ENCODE measurements at regions not wholly inside any gene's neighbourhood (a gene's known extent, or its start where the extent isn't known, plus 50 kb on each side); places are given as distances from the start of the nearest gene placed in this dataset.
"Not testable (repeated sequence)": the region's sequence is repeated elsewhere in the genome, so short reads cannot be mapped to it uniquely, and the experiment has no call there.

DNA sequence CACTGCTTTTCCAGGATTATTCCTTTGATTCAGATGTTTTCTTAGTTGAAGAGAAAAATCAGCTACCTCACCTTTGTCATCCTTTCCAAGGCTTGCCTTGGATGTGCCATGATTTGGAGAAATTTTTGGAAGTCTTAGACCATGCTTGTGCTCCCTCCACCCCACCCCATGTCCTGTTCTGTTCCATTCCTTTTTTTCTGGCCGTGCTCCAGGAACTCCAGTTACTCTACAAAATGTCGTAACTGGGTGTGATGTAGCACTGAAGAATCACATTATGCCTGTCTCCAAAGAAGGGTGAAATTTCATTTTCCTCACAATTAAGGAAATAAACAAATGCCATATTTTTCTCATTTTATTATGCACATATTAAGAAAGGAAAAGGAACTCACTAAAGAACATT lies 217.8 kb upstream of the ZRANB2 start:
- H3K27me3 ChIP-seq: no peaks in the 10 kb centered on the region
- no peaks in the 10 kb centered on the region for H3K36me3 ChIP-seq
- ATAC-seq (no peak), DNase-seq (no peak), FAIRE-seq (no peak)
- H3K4me3 ChIP-seq: no peak overlapping the region
- no peaks in the 10 kb centered on the region for H3K9me3 ChIP-seq
- H3K27ac ChIP-seq: no peak overlapping the region
- peaks cover 0 to 3% (median 0%) of the 10 kb centered on the region in 3 donors for H3K4me1 ChIP-seq
- TF ChIP-seq, protein P1, sequence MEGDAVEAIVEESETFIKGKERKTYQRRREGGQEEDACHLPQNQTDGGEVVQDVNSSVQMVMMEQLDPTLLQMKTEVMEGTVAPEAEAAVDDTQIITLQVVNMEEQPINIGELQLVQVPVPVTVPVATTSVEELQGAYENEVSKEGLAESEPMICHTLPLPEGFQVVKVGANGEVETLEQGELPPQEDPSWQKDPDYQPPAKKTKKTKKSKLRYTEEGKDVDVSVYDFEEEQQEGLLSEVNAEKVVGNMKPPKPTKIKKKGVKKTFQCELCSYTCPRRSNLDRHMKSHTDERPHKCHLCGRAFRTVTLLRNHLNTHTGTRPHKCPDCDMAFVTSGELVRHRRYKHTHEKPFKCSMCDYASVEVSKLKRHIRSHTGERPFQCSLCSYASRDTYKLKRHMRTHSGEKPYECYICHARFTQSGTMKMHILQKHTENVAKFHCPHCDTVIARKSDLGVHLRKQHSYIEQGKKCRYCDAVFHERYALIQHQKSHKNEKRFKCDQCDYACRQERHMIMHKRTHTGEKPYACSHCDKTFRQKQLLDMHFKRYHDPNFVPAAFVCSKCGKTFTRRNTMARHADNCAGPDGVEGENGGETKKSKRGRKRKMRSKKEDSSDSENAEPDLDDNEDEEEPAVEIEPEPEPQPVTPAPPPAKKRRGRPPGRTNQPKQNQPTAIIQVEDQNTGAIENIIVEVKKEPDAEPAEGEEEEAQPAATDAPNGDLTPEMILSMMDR (IDR thresholded peaks at IDR 0.05): no peak
- 65 to 71% methylated on average over 2 of the region's 2 CpGs for WGBS, 2 donors
- intact Hi-C loops (cut with DNase I): no loop called here

DNA sequence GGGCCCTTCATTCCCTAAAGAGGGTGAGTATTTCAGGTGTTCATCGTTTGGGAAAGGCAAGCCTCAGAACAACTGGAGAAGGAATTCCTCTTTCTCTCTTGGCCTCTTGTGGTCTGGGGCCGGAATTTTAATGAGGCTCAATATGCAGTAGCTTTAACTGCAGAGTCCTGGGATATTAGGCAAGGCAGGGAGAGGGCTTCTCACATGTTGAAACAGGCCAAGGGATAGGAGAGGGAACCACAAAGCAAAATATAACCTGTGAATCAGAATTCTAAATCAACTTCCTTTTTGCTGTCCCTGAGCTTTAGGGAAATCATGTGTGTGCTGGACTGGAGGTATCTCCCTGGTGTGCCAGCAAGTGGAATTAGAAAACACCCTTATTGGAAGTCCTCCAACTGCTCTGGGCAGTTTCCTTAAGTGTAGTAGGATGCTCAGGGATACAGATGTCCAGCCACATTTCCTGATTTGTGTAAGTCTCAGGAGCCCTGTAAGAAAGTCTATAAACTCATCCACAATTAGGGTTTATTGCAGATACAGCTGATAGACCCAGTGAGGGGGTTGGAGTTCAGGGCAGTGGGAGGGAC lies 215.8 kb upstream of the ZRANB2 start:
- Histone ChIP-seq H3K9me3 (no peaks in the 10 kb centered on the region), H3K36me3 (no peaks in the 10 kb centered on the region), H3K4me3 (no peak overlapping the region), H3K4me1 (no peaks in the 10 kb centered on the region), H3K27me3 (no peaks in the 10 kb centered on the region), H3K27ac (no peak overlapping the region)
- WGBS, 2 donors: 58 to 59% methylated on average over 2 of the region's 2 CpGs
- FAIRE-seq (no peak), ATAC-seq (no peak), DNase-seq (no peak)
- TF ChIP-seq, protein P1 (IDR thresholded peaks at IDR 0.05): no peak
- intact Hi-C loops (cut with DNase I): no loop called here

DNA sequence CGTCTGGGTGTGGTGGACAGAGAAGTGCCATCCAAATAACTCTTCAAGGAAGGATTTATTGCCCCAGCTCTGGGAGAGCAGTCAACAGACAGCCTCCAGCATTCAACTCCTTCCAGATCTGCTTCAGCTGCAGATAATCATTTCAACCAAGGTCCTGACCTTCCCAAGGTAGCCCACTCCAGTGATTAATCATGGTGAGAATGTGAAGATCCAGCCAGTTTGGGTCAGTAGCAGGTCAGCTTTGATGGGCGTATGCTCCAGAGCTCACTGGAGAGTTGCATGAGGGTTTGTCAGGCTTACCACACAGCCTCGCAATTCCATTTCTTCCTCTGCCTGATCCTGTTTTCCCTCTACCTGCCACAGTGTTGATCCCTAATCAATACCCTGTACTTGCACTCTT lies 214.5 kb upstream of the ZRANB2 start:
- H3K4me3 ChIP-seq: no peak overlapping the region
- FAIRE-seq: no peak
- no peak for ATAC-seq

DNA sequence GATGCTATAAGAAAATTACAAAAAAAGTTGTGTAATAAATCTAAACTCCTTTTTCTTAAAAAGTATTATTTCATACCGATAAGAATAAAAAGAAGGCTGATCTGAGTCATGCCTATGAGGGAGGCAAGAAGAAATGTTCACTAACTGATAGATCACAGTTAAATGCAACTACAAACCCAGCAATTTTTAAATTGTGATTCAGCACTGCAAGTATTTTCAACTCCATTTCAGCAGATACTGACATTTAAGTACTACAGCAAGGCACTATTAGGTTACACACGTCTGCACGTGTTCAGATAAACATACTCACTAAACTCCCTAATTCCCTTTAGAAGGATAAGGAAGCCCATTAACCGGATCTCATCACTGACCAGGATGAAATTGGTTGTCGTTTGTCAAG lies 213.3 kb upstream of the ZRANB2 start:
- Histone ChIP-seq H3K4me1 (no peaks in the 10 kb centered on the region), H3K4me3 (no peak overlapping the region), H3K9me3 (no peaks in the 10 kb centered on the region), H3K27me3 (no peaks in the 10 kb centered on the region), H3K27ac (no peak overlapping the region), H3K36me3 (no peaks in the 10 kb centered on the region)
- FAIRE-seq (no peak), ATAC-seq (no peak), DNase-seq (no peak)
- WGBS, 2 donors: 64 to 67% methylated on average over 5 of the region's 5 CpGs
- TF ChIP-seq, protein P1 (IDR thresholded peaks at IDR 0.05): no peak
- intact Hi-C loops (cut with DNase I): no loop called here

More for the DNA sequence above, 214.5 kb upstream of the ZRANB2 start:
- Histone ChIP-seq H3K9me3 (no peaks in the 10 kb centered on the region), H3K36me3 (no peaks in the 10 kb centered on the region), H3K27me3 (no peaks in the 10 kb centered on the region), H3K4me1 (no peaks in the 10 kb centered on the region), H3K27ac (no peak overlapping the region)
- no peak for DNase-seq
- intact Hi-C loops (cut with DNase I): no loop called here
- 76 to 87% methylated on average over 3 of the region's 3 CpGs for WGBS, 2 donors
- TF ChIP-seq, protein P1 (IDR thresholded peaks at IDR 0.05): no peak

DNA sequence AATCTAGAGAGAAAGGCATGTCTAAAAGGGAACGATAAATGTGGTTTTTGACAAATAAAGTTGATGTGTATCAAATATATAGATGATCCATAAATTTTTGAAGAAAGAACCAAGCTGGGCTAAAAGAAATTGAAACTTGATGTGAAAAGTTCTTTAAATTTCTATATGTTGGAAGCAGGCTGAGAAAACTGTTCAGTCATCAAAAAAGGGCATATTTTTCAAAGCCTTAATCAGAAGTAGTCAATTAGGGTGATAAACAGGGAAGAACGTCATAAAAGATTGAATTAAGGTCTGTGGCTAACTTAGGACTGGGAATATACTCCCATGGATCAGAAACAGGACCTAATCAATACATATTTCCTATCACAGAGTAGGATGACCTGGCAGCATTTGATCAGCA lies 211.4 kb upstream of the ZRANB2 start:
- Histone ChIP-seq H3K9me3 (no peaks in the 10 kb centered on the region), H3K27ac (no peak overlapping the region), H3K4me1 (no peaks in the 10 kb centered on the region), H3K27me3 (no peaks in the 10 kb centered on the region), H3K36me3 (no peaks in the 10 kb centered on the region), H3K4me3 (no peak overlapping the region)
- TF ChIP-seq, protein P1 (IDR thresholded peaks at IDR 0.05): no peak
- FAIRE-seq (no peak), ATAC-seq (no peak), DNase-seq (no peak)
- intact Hi-C loops (cut with DNase I): no loop called here
- WGBS, 2 donors: 68 to 82% methylated on average over 2 of the region's 2 CpGs

DNA sequence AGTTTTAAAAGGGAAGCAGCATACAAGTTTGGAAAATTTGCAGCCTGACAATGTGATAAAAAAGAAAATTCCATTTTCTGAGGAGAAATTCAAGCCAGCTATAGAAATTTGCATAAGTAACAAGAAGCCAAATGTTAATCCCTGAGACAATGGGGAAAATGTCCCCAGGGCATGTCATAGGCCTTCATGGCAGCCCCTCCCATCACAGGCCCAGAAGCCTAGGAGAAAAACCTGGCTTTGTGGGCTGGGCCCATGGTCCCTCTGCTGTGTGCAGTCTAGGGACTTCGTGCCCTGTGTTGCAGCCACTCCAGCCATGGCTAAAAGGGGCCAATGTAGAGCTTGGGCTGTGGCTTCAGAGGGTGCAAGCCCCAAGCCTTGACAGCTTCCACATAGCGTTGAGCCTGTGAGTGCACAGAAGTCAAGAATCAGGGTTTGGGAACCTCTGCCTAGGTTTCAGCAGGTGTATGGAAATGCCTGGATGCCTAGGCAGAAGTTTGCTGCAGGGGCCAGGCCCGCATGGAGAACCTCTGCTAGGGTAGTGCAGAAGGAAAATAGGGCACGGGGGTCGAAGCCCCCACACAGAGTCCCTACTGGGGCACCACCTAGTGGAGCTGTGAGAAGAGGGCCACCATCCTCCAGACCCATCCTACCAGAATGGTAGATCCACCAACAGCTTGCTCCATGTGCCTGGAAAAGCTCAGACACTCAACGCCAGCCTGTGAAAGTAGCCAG lies 209.8 kb upstream of the ZRANB2 start:
- H3K27ac ChIP-seq; H3K27me3 ChIP-seq; intact Hi-C loops (cut with DNase I); H3K4me1 ChIP-seq; DNase-seq; H3K9me3 ChIP-seq; ATAC-seq; H3K36me3 ChIP-seq; FAIRE-seq; H3K4me3 ChIP-seq: not testable (repeated sequence)
- WGBS, 2 donors: 87 to 95% methylated on average over 6 of the region's 6 CpGs
